SU-DHL-6 (cell line): ENCODE measurements at regions not wholly inside any gene's neighbourhood (a gene's known extent, or its start where the extent isn't known, plus 50 kb on each side); places are given as distances from the start of the nearest gene placed in this dataset.
"Not testable (repeated sequence)": the region's sequence is repeated elsewhere in the genome, so short reads cannot be mapped to it uniquely, and the experiment has no call there.

Experiments
- CTCF ChIP-seq: fragments of 200-600 bp; sonication (generic); IDR thresholded peaks from one replicate; pipeline ENCODE4 v1.5.1; 2017; ENCODE audit warnings: antibody characterized with exemption, mild to moderate bottlenecking, low read length, moderate library complexity; ENCODE audit not compliant: insufficient read depth, poor library complexity, severe bottlenecking
- EZH2phosphoT487 ChIP-seq: fragments of 200-600 bp; sonication (generic), shearing (Covaris generic); conservative IDR thresholded peaks from 2 replicates; pipeline ENCODE4 v1.6.1; 2018; ENCODE audit warnings: mild to moderate bottlenecking, antibody characterized with exemption, low read length, moderate library complexity, mixed read lengths

GRCh38 chr7:29654340-29654739 lies 90.7 kb downstream of the PRR15 start:
- TF ChIP-seq CTCF, EZH2phosphoT487: not testable (repeated sequence)
